Activated T-helper 1 cell treated with Interleukin-2 at 50 U/mL for 16 hours (primary cell): ENCODE measurements at regions not wholly inside any gene's neighbourhood (a gene's known extent, or its start where the extent isn't known, plus 50 kb on each side); places are given as distances from the start of the nearest gene placed in this dataset.

Source experiments
- DNase-seq: peaks from one replicate; pipeline ENCODE4 v3.0.0-alpha.2; 2020; ENCODE audit warnings: low read depth

DNA sequence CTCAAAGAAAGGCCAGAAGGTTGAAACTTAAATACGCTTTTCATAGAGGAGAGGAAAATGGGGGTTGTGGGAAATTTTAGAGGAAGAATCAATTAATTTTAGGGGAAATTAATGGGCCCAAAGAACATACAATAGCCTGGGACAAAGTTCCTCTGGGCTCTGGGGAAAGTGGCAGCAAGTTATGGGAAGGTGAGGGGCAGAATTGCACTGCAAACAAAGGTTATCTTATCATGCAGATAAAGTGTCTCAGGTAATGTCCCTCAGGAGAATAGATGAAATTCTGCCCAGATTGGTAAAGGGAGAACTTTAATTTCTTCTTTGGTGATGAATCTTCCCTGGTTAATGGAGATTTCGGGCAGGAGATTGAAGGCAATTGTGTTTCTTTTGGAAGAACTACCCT, 326.1 kb upstream of the SLC24A2 start:
- DNase-seq = no peak

DNA sequence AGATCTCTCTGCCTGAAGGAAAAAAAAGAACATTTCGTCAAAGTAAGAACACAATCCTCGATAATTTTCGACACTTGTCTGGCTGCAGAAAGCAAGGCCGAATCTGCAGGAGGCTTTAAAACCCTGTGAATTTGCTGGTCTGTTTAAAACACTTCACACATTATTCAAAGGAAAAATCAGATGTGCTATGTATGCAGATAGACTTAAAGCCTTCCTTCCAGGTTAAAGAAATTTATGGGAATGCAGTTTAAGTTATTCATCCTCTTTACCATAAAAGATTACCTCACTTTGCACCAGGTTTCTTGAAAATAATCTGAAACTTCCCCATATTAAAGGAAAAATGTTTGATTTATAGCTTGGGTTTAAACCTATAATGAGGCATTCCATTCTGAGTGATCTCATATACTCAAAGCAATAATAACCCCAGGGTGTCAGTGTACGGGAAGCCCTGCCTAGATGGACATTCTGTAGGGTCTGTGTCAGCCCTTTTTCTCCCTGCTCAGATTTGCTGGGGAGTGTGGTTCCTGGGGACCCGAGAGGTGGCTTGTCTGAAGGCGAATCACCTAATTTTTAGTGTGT, 323.5 kb upstream of the SLC24A2 start:
- no peak for DNase-seq

DNA sequence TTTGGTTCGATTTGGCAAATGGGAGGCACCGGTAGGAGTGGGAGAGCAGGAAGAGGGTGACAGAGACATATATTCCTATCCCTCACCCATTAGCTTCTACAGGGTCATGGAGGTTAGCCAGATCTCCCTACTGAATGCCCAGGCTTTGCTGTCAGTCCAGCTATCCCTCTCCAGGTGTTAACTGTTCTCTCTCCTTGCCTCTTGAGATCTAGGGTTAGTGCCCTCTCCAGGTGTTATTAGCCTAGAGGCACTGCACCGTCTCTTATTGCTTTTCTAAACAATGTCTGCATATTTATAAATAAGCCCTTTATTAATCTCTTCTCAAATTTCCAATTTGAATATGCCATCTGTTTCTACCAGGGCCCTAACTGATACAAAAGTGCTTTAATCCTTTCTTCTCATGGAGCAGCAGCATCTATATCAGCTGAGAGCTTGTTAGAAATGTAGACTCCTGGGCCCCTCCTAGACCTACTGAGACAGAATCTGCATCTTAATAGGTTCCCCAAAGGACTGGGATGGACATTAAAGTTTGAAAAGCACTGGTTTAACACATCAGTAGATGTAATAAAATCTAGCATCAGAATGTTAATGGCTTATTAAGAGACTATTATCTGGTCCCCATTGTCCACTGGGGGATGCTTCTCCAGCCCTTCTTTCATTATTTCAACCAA, 322.5 kb upstream of the SLC24A2 start:
- no peak for DNase-seq

DNA sequence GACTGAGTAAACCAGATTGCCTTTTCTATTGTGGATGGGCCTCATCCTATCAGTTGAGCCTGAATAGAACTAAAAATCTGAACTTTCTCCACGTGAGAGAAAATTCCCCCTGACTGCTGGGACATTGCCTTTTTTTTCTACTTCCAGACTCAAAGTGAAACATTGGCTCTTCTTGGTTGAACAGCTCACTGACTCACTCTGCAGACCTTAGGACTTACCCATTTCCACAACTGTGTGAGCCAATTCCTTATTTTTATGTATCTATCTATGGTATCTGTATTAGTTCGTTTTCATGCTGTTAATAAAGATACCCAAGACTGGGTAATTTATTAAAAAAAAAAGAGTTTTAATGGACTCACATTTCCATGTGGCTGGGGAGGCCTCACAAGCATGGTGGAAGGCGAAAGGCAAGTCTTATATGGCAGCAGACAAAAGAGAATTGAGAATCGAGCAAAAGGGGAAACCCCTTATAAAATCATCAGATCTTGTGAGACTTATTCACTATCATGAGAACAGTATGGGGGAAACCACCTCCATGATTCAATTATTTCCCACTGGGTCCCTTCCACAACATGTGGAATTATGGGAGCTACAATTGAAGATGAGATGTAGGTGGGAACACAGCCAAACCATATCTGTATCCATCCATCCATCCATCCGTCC, 306.7 kb upstream of the SLC24A2 start:
- no peak for DNase-seq

DNA sequence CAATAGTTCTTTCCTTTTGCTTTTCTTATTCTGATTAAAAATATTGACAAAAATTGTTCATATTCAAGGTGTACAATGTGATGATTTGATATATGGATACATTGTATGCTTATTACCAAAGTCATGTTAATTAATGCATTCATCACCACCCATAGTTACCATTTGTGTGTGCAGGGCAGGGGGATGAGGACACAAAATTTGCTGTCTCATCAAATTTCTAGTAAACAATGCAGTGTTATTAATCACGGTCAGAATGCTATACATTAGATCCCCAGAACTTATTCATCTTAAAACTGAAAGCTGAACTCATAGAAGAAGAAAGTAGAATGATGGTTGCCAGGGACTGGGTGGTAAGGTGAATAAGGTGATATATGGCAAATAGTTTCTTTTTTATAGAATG, 303.7 kb upstream of the SLC24A2 start:
- no peak for DNase-seq

DNA sequence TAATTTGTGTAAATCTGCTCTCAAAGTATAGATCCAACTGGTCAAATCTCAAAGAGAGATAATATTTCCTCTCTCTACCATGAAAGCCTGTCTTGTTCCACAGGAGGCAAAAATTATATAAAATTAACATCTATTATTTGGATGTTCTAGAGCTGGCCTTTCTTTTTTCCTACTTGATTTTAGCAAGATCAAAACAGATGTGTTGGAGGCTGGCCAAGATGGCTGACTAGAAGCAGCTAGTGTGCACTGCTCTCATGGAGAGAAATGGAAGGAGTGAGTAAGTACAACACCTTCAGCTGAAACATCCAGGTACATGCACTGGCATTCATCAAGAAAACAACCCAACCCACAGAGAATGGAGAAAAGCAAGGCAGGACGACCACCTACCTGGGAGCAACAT, 298.6 kb upstream of the SLC24A2 start:
- no peak for DNase-seq

DNA sequence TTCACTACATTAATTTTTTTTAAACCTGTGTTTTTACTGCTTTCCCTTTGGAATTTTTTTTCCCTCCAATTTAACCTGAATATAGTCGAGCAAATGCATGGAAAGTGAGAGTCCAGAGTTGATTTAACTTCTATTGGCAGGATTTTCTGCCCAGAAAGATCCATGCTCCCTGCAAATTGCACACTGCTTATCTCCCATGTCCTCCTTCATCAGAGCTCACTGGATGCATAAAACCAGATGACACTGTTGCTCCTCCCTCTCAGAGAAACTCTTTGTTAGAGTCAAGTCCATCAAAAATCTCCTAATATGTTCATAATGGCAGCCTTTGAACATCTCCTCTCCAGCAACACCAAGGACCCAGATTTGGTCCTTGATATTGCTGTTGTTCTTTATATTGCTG, 297.0 kb upstream of the SLC24A2 start:
- DNase-seq = no peak

DNA sequence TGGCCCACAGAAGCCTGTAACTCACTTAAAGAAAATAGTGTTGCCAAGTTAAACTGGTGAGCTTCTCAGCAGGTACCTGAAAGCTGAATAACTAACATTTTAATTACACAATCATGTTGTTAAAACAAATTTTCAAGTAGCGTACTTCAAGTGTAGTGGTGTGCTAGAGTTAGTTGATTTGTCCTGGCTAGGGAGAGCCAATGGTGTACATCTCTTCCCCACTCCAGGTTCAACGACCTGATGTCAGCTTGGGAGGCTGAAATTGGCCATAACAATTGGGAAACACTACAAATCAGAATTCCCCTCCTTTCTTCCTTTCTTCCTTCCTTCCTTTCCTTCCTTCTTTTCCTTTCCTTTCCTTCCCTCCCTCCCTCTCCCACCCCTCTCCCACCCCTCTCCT, 295.3 kb upstream of the SLC24A2 start:
- DNase-seq = no peak

DNA sequence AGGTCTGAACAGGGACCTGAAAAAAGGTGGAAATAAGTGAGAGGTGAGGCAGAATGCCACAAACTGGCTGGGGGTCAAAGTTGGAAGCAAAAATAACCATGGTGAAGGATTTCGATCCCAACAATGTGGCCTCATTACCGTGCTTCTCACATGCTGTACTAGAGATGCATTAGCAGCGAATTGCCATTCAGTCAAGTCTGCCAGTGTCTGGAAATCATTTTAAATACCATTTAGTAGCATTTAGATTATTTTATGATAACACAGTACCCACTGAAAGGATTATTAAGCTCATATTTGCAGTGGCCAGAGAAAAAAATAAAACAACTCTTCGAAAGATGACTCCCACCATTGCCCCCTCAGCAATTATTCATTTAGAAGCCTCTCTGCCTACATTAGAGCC, 294.6 kb upstream of the SLC24A2 start:
- no peak for DNase-seq

DNA sequence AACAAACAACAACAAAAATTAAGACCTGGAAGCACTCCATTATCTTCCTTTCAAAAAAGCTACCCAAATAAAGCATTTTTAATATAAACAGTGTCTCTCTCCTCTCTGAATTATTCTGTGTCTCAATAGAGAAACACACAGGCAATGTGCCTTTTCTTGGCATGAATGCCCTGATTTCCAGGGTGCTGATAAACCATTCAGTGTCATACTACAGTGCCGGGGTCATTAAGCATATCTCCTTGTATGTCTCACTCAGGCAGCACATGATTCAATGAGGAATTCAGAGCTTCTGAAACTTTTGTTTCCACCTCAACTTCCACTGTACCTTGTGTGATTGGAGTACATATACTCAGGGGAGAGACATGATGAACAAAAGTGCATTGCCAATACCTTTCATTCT, 294.0 kb upstream of the SLC24A2 start:
- no peak for DNase-seq

DNA sequence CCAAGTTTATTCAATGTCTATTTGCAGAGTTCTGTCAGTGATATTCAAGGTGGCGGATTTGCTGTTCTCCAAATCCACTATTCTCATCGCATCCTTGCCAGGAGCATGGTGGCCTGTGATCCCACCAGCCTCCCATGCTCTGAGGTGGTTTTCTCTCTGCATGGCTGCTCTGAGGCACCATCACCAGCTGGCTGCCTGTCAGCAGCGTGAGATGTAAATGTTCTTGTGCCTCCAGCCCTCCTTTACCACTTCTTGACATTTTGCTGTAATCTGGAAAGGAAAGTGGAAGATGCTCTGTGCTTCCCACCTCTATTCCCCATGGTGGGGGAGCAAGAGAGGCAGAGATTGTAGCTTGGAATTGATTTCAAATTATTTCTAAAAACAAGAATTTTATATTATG, 293.6 kb upstream of the SLC24A2 start:
- DNase-seq = no peak

DNA sequence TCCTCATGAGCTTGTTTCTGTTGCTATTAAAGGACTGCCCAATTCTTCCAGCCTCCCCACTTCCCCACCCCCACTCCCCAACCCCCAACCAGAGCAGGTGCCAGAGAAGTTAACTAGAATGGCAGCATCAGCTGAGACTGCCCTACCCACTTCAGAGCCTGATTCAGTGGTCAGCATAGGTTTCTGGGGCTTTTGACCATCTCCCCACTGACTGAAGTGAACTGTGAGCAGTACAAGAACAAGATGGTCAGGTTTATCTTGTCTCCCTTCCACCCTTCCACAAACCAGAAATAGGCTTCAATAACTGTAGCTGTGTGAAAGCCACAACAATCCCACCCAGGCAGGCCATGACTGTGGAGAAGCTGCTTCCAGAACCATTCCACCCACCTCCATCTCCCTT, 289.4 kb upstream of the SLC24A2 start:
- no peak for DNase-seq

DNA sequence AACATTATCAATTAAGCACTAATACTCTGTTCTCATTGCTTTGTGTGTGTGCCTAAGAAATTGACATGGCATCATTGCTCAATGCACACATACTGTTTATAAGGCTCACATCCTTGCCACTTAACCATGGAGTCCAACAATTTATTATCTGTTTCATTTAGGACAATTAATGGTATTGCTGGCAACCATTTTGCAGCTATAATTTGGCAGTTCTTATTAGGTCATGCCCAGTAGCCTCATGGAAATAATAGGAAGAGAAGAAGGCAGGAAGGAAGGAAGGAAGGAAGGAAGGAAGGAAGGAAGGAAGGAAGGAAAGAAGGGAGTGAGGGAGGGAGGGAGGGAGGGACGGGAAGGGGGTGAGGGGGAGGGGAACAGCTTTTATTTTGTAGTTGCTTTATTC, 285.5 kb upstream of the SLC24A2 start:
- DNase-seq = no peak

DNA sequence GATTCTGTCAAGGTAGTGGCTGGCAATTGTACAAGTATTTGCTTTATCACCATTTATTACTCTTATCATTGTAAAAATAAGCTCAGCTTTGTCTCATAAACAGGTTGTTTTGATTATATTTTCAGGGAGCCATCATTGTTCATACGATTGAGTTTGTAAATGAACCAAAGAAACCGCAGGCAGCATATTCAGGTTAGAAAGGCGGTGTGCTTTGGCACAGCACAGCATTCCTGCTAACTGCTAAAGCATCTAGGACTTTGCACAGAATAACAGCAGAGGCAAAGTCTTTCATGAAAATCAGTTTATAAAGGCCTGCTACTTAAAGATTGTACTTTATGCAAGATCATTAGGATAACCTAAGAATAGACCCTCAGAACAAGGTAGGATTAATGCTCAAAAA, 281.5 kb upstream of the SLC24A2 start:
- no peak for DNase-seq

DNA sequence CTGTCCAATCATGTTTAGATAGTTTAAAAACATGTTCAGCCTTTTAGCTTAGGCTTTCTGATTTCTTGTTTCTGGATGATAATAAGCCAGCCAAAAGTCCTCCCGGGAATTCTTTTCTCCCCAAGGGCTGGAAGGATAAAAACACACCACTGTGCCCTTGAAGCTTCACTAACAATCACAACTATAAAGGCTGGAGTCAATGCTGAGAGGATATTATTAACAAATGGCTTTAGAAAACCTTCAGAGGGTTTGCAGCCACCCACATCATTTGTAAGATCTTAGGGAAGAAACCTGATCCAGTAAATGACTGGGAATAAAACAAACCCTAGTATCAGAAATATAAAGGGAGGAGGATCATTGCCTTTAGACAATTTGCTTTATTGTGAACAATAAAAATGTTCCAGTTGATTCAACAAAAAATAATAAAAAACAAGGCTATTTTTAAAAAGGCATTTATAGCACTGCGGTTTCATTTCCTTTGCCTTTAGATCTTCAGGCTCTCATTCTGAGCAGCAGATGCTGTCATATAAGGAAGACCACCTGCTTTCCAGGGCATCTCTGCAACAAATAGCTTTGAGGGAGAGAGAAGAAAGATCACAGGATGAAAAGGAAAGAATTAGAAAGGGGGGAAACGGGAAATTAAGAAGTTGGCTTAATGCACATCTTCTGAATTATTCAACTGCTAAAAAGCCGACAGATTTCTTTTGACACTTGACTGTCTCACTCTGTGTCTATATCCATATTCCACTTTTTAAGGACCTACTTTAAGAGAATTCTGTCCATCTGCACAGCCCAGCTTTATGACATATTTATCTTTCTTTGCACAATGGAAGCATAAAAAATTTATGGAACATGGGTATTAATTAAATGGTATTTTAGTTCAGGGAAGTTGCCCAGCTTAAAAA, 277.2 kb upstream of the SLC24A2 start:
- DNase-seq = no peak

DNA sequence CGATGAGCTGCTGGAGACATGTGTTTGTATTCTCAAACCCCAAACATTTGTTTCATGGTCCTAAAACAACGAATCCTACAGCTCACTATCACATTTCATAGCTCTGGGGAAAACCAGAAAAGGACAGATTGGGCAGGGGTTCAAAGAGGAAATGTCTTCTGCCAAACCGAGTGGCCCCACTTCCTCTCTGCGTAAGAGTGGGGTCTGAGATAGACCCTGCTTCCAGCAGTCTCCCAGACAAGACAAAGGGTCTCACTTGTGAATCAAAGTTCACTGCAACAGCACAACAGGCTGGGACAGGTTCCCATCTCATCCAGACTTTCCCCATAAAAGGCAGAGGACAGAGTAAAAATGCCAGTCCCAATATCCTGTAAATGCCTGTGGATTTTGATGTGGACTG, 276.2 kb upstream of the SLC24A2 start:
- no peak for DNase-seq

DNA sequence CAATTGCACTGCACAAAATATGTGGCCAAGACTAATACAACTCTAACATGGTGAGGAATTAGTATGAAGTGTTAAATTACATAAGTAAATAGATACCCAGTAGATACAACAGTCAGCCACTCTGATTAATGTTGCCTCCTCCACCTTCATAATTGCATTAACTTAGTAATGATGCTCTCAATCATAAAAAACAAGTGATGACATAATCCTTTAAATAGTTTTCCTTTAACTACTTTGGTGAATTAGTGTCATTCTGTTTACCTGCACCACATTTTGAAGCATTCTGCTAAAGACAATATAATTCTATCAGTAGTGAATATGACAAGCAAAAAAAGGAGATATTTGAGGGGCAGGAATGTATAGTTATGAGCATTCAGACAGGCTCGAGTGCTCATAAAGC, 265.9 kb upstream of the SLC24A2 start:
- DNase-seq = no peak

DNA sequence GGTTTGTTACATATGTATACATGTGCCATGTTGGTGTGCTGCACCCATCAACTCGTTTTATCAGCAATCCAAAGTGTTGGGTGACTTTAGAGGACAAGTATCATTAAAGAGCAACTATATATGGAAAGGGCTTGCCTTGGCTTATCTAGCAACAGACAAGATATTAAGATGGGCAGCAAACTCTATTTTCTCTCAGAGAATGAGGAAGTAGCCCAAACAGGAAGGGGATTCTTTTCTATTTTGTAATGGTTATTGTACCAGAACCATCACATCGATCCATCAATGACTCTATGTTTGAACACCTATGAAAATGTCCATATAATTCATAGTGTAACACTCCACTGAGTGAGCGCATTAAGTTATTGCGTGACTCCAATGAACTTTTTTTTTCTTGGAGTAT, 260.1 kb upstream of the SLC24A2 start:
- no peak for DNase-seq

DNA sequence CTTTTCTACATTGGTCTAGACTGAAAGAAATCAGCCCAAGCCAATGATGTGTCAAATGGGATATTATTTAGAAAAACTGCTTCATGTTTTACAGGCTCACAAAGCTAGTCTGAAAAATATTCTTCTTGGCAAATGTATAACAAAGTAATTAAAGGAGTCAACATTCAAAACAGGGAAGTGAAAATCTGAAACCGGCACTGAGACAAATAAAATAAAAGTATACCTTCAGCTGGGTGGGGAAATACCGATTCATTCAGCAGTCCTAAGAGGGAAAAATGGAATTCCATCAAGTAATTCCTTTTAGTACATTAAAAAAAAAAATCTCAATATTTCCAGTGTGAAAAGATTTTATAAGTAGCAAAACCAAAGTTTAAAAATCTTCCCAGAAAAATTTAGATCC, 259.6 kb upstream of the SLC24A2 start:
- no peak for DNase-seq

DNA sequence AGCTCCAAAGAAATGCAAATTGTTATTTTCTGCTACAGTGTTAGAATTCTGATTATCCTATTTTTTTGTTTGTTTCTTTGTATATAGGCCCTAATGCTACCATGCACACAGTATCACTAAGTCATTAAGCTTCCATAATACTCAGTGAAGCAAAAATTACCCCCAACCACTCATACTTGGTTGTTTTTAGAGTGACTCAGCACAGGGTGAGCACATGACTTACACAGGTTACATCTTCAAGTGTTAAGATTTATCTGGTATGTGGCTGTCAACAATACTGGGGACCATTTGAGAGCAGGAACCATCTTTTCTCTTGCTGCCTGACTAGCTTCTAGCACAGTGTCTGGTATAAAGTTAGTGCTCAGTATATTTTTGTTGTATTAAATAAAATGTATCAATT, 255.8 kb upstream of the SLC24A2 start:
- no peak for DNase-seq

DNA sequence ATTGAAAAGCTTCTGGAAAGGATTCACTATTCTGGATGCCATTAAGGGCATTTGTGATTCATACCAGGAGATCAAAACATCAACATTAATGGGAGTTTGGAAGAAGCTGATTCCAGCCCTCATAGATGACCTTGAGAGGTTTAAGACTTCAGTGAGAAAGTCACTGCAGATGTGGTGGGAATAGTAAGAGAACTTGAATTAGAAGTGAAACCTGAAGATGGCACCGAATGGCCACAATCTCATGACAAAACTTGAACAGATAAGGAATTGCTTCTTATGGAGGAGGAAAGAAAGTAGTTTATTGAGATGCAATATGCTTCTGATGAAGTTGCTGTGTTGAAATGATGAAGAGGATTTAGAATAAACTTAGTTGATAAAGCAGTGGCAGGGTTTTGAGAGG, 254.6 kb upstream of the SLC24A2 start:
- no peak for DNase-seq

DNA sequence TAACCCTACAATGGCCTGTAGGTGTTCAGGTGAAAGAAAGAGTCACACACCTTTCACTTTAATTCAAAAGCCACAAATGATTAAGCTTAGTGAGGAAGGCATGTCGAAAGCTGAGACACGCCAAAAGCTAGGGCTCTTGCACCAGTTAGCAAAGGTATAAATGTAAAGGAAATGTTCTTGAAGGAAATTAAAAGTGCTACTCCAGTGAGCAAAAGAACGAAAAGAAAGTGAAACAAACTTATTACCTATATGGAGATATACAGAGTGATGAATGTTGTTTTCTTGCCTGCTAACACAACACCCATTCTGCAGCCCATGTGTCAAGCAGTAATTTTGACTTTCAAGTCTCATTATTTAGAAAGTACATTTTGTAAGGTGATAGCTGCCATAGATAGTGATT, 254.2 kb upstream of the SLC24A2 start:
- no peak for DNase-seq
